ENCODE measurements at regions not wholly inside any gene's neighbourhood (a gene's known extent, or its start where the extent isn't known, plus 50 kb on each side); places are given as distances from the start of the nearest gene placed in this dataset.

GRCh38 chr12:124481772-124482566 is 85.4 kb downstream of the NCOR2 start:
- no peak for DNase-seq (ENCODE audit: low read depth, low spot score)
- Histone ChIP-seq H3K36me3 (ENCODE audit: insufficient read depth, insufficient read length, low read length) (peaks cover 71% of the 10 kb centered on the region), H3K4me3 (ENCODE audit: insufficient read length, low read depth) (no peak overlapping the region), H3K4me1 (ENCODE audit: insufficient read depth, insufficient read length) (peaks cover 27% of the 10 kb centered on the region), H3K27me3 (ENCODE audit: insufficient read depth, insufficient read length) (no peaks in the 10 kb centered on the region), H3K9ac (ENCODE audit: insufficient read length, low read depth) (no peak overlapping the region), H3K9me3 (ENCODE audit: insufficient read depth, low read length) (no peaks in the 10 kb centered on the region)
- TF ChIP-seq ZNF274 (IDR thresholded peaks at IDR 0.05; ENCODE audit: low read depth, low read length), result no peak
- no peak for TF ChIP-seq YY1 (IDR thresholded peaks at IDR 0.05; ENCODE audit: insufficient read depth, insufficient read length)
- TF ChIP-seq SUZ12 (IDR thresholded peaks at IDR 0.05; ENCODE audit: extremely low read depth, insufficient read depth, insufficient read length), result no peak

GRCh38 chr12:124481257-124481750 is 86.1 kb downstream of the NCOR2 start:
- Histone ChIP-seq H3K4me1 (ENCODE audit: insufficient read depth, insufficient read length) (peaks cover 27% of the 10 kb centered on the region), H3K9me3 (ENCODE audit: insufficient read depth, low read length) (no peaks in the 10 kb centered on the region), H3K4me3 (ENCODE audit: insufficient read length, low read depth) (no peak overlapping the region), H3K36me3 (ENCODE audit: insufficient read depth, insufficient read length, low read length) (peaks cover 72% of the 10 kb centered on the region), H3K9ac (ENCODE audit: insufficient read length, low read depth) (no peak overlapping the region), H3K27me3 (ENCODE audit: insufficient read depth, insufficient read length) (no peaks in the 10 kb centered on the region)
- TF ChIP-seq YY1 (IDR thresholded peaks at IDR 0.05; ENCODE audit: insufficient read depth, insufficient read length) (no peak), SUZ12 (IDR thresholded peaks at IDR 0.05; ENCODE audit: extremely low read depth, insufficient read depth, insufficient read length) (no peak), ZNF274 (IDR thresholded peaks at IDR 0.05; ENCODE audit: low read depth, low read length) (no peak)
- DNase-seq (ENCODE audit: low read depth, low spot score), result no peak

GRCh38 chr12:124480469-124481256 is 86.7 kb downstream of the NCOR2 start:
- Histone ChIP-seq H3K36me3 (ENCODE audit: insufficient read depth, insufficient read length, low read length) (peaks cover 72% of the 10 kb centered on the region), H3K27me3 (ENCODE audit: insufficient read depth, insufficient read length) (no peaks in the 10 kb centered on the region), H3K9ac (ENCODE audit: insufficient read length, low read depth) (no peak overlapping the region), H3K4me1 (ENCODE audit: insufficient read depth, insufficient read length) (peaks cover 28% of the 10 kb centered on the region), H3K9me3 (ENCODE audit: insufficient read depth, low read length) (no peaks in the 10 kb centered on the region), H3K4me3 (ENCODE audit: insufficient read length, low read depth) (no peak overlapping the region)
- TF ChIP-seq SUZ12 (IDR thresholded peaks at IDR 0.05; ENCODE audit: extremely low read depth, insufficient read depth, insufficient read length), result no peak
- TF ChIP-seq YY1 (IDR thresholded peaks at IDR 0.05; ENCODE audit: insufficient read depth, insufficient read length), result no peak
- TF ChIP-seq ZNF274 (IDR thresholded peaks at IDR 0.05; ENCODE audit: low read depth, low read length), result no peak
- DNase-seq (ENCODE audit: low read depth, low spot score), result no peak

GRCh38 chr12:124479680-124480468 is 87.5 kb downstream of the NCOR2 start:
- TF ChIP-seq SUZ12 (IDR thresholded peaks at IDR 0.05; ENCODE audit: extremely low read depth, insufficient read depth, insufficient read length), result no peak
- TF ChIP-seq YY1 (IDR thresholded peaks at IDR 0.05; ENCODE audit: insufficient read depth, insufficient read length), result no peak
- TF ChIP-seq ZNF274 (IDR thresholded peaks at IDR 0.05; ENCODE audit: low read depth, low read length), result no peak
- DNase-seq (ENCODE audit: low read depth, low spot score), result no peak
- Histone ChIP-seq H3K36me3 (ENCODE audit: insufficient read depth, insufficient read length, low read length) (peaks cover 72% of the 10 kb centered on the region), H3K4me1 (ENCODE audit: insufficient read depth, insufficient read length) (peaks cover 32% of the 10 kb centered on the region), H3K4me3 (ENCODE audit: insufficient read length, low read depth) (no peak overlapping the region), H3K9ac (ENCODE audit: insufficient read length, low read depth) (peak overlapping the region; percentile 14), H3K27me3 (ENCODE audit: insufficient read depth, insufficient read length) (no peaks in the 10 kb centered on the region), H3K9me3 (ENCODE audit: insufficient read depth, low read length) (no peaks in the 10 kb centered on the region; the same call in 1 of the 2 replicates)

- Histone ChIP-seq H3K9ac (ENCODE audit: insufficient read length, low read depth) (peak overlapping the region; percentile 14), H3K36me3 (ENCODE audit: insufficient read depth, insufficient read length, low read length) (peaks cover 72% of the 10 kb centered on the region), H3K4me1 (ENCODE audit: insufficient read depth, insufficient read length) (peaks cover 32% of the 10 kb centered on the region), H3K9me3 (ENCODE audit: insufficient read depth, low read length) (peaks cover 4% of the 10 kb centered on the region; the same call in 1 of the 2 replicates), H3K4me3 (ENCODE audit: insufficient read length, low read depth) (no peak overlapping the region), H3K27me3 (ENCODE audit: insufficient read depth, insufficient read length) (no peaks in the 10 kb centered on the region)
- DNase-seq (ENCODE audit: low read depth, low spot score), result no peak
- TF ChIP-seq ZNF274 (IDR thresholded peaks at IDR 0.05; ENCODE audit: low read depth, low read length) (no peak), YY1 (IDR thresholded peaks at IDR 0.05; ENCODE audit: insufficient read depth, insufficient read length) (no peak), SUZ12 (IDR thresholded peaks at IDR 0.05; ENCODE audit: extremely low read depth, insufficient read depth, insufficient read length) (no peak)
These were observed 88.3 kb downstream of the NCOR2 start for GRCh38 chr12:124478985-124479645.

- H3K9ac ChIP-seq (ENCODE audit: insufficient read length, low read depth), result no peak overlapping the region
These were observed 89.0 kb downstream of the NCOR2 start for GRCh38 chr12:124478416-124478815.

More at GRCh38 chr12:124478416-124478815, 89.0 kb downstream of the NCOR2 start:
- Histone ChIP-seq H3K9me3 (ENCODE audit: insufficient read depth, low read length) (peaks cover 11% of the 10 kb centered on the region; the same call in 1 of the 2 replicates), H3K27me3 (ENCODE audit: insufficient read depth, insufficient read length) (no peaks in the 10 kb centered on the region), H3K4me1 (ENCODE audit: insufficient read depth, insufficient read length) (peaks cover 29% of the 10 kb centered on the region), H3K4me3 (ENCODE audit: insufficient read length, low read depth) (no peak overlapping the region), H3K36me3 (ENCODE audit: insufficient read depth, insufficient read length, low read length) (peaks cover 72% of the 10 kb centered on the region)
- no peak for TF ChIP-seq ZNF274 (IDR thresholded peaks at IDR 0.05; ENCODE audit: low read depth, low read length)
- no peak for TF ChIP-seq YY1 (IDR thresholded peaks at IDR 0.05; ENCODE audit: insufficient read depth, insufficient read length)
- TF ChIP-seq SUZ12 (IDR thresholded peaks at IDR 0.05; ENCODE audit: extremely low read depth, insufficient read depth, insufficient read length), result no peak
- DNase-seq (ENCODE audit: low read depth, low spot score), result no peak
